HG03571 (cell line): ENCODE measurements at regions not wholly inside any gene's neighbourhood (a gene's known extent, or its start where the extent isn't known, plus 50 kb on each side); places are given as distances from the start of the nearest gene placed in this dataset.

Experiments
- ATAC-seq: cut with Tn5 transposase; IDR thresholded peaks from one replicate; pipeline ENCODE4 v1.9.1; 2021; ENCODE audit not compliant: unreplicated experiment

DNA sequence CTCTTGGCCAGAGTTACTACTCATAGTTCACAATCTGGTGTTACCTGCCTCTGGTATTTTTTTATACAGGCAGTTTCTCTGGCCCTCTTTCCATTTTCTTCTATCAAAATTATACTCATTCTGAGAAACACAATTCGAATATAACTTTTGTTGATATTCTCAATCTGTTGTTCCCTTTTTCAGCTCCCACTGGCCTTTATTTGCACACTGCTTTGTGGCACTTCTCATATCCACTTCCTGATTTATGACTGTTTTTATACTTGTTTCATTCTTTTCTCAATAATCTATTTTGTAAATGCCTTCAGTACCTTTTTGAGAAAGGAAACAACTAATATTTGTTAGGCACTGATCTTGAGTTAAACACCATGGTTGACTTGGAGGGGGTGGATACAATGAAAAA is 93.8 kb upstream of the HDAC9 start:
- ATAC-seq: no peak

GRCh38 chr7:18402488-18403183 is 92.9 kb upstream of the HDAC9 start:
- no peak for ATAC-seq

- no peak for ATAC-seq
Measured at GRCh38 chr7:18405726-18406125, 89.8 kb upstream of the HDAC9 start.

- ATAC-seq: no peak
Measured at GRCh38 chr7:18407385-18407784, 88.2 kb upstream of the HDAC9 start.

DNA sequence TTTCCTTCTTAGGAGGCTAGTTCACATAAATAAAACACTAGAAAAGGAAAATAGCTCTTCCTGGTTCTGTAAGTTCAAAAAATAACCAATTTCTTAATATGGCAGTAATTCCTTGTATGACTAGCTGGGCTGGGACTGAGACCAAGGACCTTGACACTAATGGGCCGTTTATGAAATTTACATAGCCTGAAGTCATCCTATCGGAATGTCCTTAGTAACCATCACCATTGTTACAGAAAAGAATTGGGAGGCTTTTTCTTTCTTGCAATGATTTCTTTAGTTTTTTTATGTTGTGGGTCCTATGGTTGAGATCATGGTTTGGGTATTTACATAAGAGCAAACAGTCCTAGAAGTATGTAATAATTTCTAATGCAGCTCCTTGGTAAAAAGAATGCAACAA is 87.1 kb upstream of the HDAC9 start:
- no peak for ATAC-seq

- no peak for ATAC-seq
Measured at GRCh38 chr7:18408868-18409267, 86.7 kb upstream of the HDAC9 start.

GRCh38 chr7:18413447-18413846 is 82.1 kb upstream of the HDAC9 start:
- no peak for ATAC-seq

DNA sequence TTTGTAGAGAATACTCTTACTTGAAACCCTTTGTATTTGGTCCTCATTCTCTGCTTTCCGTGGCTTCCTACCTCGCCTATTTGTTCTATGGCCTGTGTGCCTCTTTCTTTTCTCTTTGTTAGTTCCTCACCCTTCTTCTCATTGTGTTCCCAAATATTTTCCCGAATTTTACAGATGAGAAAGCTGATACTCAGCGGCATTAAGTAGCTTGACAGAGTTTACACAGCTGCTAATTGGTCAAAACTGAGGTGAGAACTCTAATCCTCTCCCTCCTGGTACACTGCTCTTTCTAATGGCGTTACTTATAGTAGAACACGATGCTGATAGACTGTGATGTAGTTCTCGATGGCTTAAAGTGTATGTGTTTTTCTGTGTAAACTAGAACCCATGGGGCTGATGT is 80.7 kb upstream of the HDAC9 start:
- no peak for ATAC-seq

- ATAC-seq: no peak
Measured at GRCh38 chr7:18416988-18417387, 78.6 kb upstream of the HDAC9 start.

- ATAC-seq: no peak
Measured at GRCh38 chr7:18419456-18419855, 76.1 kb upstream of the HDAC9 start.

- no peak for ATAC-seq
Measured at GRCh38 chr7:18420108-18420507, 75.4 kb upstream of the HDAC9 start.

DNA sequence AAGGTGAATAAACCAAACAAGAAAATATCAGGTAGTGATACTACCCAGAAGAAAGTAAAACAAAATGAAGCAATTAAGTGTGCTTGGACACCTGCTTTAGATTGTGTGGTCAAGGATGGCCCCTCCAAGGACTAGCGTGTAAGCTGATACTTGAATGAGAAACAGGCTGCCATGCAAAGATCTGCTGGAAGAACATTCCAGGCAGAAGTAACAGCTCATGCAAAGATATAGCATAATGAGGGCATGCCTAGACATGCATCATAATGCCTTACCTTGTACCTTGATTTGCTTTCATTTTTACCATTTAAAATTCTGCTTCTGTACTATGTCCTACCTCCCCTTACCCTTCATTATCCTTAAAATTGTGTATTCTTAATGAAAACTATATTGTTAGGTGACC is 74.8 kb upstream of the HDAC9 start:
- no peak for ATAC-seq

DNA sequence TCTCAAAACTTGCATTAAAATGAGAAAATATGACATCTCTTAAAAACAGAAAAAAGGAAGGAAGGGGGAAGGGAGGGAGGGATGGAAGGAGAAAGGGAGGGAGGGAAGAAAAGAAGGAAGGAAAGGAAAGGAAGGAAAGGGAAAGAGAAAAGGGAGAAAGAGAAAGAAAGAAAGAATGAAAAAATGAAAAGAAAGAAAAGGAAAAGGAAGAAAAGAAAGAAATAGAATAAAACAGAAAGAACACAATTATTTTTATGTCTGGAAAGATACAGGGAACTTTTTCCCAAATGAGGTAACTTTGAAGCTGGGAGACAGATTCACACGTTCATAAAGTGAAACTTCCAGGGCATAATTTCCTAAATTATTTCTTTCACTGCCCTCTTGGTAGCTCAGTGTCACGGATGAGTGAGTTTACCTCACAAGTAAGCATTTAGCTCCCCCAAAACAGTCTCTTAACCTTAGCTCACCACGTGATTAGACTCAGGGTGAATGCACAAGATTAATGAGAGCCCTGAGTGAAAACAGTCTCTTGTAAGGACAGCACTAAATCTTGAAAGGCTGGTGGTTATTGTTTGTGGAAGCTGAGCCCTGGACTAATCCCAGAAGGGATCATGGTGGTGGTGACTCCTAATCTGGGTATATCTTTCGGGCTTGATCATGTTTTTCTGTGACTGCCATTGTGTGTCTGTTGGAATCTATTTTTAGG is 74.1 kb upstream of the HDAC9 start:
- ATAC-seq: no peak

DNA sequence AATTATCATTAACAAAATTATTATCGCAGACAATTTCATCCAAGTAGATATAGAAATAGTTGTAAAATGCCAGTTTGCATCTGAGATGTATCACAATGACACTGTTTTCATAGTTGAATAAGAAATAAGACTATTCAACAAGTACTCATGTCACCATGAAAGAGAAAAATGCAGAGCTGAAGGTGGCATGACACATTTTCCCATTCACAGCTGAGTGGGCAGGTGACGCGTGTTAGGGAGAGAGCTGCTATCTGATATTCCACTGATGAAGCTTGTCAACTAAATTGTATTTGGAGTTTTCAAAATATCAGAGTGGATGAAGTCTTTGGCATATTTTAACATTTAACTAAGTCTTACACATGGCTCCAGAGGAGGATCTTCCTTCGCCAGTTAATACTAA is 70.3 kb upstream of the HDAC9 start:
- no peak for ATAC-seq

- no peak for ATAC-seq
Measured at GRCh38 chr7:18425838-18426445, 69.6 kb upstream of the HDAC9 start.

DNA sequence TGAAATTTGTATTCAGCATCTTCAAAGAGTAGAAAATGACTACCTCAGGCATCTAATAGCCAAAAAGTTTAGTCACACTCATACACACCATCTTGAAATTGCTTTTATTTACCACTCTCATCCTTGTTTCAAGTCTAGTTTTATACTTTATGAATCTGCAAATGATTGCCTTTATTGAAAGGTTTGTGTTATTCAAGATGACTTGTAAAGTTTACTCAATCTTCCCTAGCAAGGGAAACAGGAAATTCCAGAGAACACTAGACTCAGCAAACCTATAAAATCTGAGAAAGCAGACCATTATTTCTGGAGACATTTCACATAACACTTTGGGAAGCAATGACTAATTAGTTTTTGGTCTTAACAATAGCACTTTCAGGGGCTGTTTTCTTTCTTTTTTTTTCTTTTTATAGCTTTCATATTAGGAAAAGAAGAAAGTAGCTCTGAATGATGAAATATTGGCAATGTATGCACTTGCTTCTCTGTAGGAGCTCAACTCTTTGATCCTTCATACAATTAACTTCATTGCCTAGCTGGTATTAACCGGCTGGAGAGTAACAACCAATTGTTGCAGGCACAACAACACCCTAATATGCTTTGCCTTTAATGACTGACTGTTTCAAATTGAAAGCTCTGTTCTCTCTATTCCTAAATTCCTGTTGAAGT is 68.9 kb upstream of the HDAC9 start:
- ATAC-seq: no peak

GRCh38 chr7:18429547-18429946 is 66.0 kb upstream of the HDAC9 start:
- no peak for ATAC-seq

DNA sequence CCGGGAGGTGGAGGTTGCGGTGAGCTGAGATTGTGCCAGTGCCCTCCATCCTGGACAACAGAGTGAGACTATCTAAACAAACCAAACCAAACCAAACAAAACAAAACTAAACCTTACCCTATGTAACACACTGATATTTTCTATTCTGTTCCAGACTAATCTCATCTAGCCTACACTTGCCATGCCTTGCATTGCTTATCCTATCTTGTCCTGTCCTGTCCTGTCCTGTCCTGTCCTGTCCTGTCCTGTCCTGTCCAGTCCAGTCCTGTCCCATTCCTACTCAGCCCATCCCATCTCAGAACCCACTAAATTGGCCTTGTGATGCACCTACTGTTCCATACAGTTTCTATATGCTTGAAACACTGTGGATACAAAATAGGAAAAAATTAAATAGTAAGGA is 64.7 kb upstream of the HDAC9 start:
- no peak for ATAC-seq

DNA sequence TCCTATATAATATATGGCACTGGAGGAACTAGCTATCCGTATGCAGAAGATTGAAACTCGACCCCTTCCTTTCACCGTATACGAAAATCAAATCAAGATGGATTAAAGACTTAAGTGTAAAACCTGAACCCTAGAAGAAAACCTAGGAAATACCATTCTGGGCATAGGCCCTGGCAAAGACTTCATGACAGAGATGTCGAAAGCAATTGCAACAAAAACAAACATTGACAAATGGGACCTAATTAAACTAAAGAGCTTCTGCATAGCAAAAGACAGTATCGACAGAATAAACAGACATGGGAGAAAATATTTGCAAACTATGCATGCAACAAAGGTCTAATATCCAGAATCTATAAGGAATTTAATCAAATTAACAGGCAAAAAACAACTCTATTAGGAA is 61.4 kb upstream of the HDAC9 start:
- ATAC-seq: no peak

DNA sequence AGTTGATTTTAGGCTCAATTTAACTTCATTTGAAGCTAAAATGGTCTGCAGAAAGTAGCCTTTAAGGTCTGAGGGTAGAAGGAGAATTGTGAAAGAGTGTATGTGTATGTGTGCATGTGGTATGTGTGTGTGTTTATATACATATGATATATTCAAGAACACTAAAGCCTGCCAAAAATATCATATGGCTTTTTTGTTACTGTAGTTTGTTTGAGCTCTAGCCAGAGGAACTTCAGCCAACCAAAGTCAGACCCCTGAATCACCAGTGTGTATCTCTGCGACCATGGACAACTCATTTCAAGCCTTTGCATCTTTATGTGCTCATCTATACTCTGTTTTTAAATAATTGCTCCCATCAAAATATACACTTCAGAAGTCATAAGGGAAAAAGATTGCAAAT is 58.4 kb upstream of the HDAC9 start:
- ATAC-seq: no peak

DNA sequence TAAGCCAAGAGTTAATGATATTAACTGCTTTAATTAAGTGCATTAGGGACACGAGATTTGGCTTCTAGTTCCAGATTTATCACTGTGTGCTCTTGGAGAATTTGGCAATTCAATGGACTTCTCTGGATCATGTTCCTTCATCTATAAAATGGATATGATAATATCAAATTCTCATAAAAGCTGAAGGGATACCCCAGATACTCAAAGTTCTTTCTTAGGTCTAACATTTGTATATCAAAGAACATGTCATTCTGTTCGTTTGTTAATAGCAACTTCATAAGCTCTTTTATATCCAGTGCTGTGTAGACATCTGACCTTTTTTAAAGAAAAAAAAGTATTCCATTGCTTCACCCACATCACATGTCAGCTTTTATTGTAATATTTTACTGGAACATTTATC is 54.6 kb upstream of the HDAC9 start:
- no peak for ATAC-seq

DNA sequence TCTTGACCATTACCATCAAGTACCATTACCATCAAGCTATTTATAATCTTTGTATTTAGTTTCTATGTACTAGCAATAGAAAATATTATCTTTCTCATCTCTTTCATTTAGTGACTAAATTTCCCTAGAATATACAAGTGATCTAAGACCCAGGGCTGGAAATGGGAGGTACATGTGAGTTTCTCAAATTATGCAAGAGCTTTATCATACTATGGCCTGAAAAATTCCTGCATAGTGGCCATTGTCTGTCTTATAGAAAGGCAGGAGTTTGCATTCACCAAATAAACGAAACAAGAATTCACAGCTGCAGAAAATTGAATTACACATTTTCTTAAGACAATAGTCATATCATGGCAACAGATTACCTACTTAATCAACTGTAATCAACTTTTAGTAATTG is 50.7 kb upstream of the HDAC9 start:
- no peak for ATAC-seq
